COLO668 (cell line): ENCODE measurements at regions not wholly inside any gene's neighbourhood (a gene's known extent, or its start where the extent isn't known, plus 50 kb on each side); places are given as distances from the start of the nearest gene placed in this dataset.

Source experiments
- DNase-seq: peaks from one replicate; lab custom pipeline; 2025; ENCODE audit not compliant: unreplicated experiment; lab: John Stamatoyannopoulos, UW

- DNase-seq: no peak
Measured at GRCh38 chr11:104658177-104658576, 240.1 kb downstream of the CASP12 start.

- DNase-seq: no peak
Measured at GRCh38 chr11:104657083-104657482, 241.2 kb downstream of the CASP12 start.

DNA sequence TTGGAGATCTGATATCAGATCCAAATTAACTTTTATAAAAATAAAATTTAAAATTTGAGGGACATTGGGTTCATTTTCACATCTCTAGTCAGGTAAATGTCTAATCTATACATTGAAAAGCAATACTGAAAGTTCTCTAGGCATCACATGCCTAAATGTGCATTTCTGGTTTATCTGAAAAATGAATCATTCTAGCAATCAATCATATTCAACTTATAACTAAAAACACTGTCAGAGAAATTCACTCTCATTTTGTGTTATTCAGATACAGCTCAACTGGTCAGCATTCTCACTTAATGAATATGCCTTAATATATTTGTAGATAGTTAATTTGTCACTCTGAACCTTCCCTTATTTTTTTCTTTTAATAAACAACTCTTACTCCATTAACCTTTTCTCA, 243.2 kb downstream of the CASP12 start:
- DNase-seq: no peak

DNA sequence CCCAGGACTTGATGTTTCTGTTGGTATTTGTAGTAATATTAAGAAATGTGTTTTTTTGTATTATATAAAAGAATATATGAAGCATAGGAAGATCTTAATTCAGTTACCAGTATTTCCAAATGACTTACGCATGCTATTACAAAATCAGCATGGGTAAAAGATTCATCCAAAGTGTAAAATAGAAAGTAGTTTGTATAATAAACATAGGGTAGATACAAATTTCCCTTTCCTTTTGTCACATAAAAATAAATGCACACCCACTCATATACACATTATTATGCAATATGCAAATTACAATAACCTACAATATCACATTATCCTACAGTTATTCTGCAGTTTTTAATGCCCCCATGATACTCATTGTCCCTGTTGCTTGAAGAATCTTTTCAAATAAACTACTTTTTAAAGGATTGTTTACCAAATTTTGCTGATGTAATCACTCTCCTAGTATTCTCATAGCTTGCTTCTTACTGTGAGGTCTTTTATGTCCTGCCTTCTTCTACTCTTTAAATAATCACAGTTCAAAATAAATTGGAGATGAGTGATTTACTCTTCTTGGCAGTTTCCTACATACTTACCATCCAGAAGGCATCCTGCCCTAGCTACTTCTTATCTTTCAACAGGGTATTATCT, 244.0 kb downstream of the CASP12 start:
- DNase-seq: no peak

DNA sequence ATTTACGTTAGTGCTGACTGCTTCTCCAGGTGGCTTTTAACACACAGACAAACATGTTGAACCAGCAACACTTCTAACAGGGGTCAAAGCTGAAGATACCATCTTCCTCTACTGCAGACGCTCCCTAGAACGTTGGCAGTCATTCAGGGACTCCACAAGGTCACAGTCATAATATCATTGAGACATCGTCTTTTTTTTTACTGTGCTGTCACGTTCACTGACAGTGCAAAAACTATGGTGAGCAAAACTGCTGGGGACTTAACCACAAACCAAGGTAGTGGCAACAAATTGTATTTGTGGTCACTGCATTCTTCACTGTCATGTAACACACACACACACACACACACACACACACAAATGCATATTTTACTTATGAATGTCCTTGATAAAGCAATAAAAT, 244.9 kb downstream of the CASP12 start:
- DNase-seq: no peak

DNA sequence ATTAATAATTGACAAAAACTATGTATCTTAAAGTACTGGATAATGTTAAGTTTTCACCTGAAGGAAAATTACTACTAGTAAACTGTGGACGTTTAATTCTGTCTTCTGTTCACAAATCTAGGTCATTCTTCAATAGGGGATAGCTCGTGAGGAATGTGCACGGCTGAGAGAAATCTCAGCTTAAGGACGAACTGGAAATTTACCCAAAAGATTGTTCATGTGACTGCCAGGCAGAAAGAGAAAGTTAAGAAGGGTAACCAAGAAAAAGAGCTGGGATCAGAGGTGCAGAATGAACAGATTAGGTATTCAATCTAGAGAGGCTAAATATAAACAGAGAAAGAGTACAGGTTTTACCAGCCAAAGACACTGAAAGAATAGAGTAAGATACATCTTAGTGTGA, 245.3 kb downstream of the CASP12 start:
- DNase-seq: no peak

GRCh38 chr11:104650234-104650633, 248.0 kb downstream of the CASP12 start:
- peak; percentile 1 for DNase-seq

DNA sequence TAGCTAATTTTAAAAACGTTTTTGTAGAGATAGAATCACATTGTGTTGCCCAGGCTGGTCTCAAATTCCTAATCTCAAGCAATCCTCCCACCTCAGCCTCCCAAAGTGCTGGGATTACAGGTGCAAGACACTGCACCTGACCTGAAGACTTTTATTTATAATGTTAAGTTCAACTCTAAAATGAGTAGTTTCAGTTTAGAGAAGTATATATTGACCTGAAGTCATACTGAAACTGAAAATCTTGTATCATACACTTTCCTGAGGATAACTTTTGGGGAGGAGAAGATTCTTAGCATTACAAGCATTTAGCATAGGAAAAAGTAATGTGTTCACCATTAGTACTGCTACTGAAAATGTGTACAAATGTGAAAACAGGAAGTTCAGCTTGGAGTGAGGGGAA, 249.3 kb downstream of the CASP12 start:
- no peak for DNase-seq

GRCh38 chr11:104645261-104646222, 252.7 kb downstream of the CASP12 start:
- no peak for DNase-seq

- no peak for DNase-seq
Measured at GRCh38 chr11:104637662-104638170, 260.5 kb downstream of the CASP12 start.

DNA sequence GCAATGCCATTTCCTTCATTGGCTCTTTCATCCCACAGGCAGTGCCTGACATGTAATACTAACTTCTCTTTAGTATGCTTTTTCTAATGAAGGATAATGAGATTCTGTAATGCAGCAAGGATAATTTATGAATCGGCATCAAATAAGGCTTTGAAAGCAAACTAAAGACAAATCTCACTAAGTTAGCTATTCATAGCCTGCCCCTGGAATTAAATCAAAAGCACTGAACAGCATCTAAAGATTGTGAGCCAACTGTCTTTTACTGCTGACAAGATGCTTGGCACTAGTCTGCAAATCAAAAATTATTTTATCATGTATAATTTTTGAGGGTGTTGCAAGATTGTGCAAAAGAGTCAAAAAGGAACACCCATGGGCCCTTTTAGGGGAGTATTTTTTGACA, 265.0 kb downstream of the CASP12 start:
- DNase-seq: no peak

GRCh38 chr11:104630352-104630751, 267.9 kb downstream of the CASP12 start:
- DNase-seq: no peak

GRCh38 chr11:104625246-104625645, 273.0 kb downstream of the CASP12 start:
- DNase-seq: no peak

DNA sequence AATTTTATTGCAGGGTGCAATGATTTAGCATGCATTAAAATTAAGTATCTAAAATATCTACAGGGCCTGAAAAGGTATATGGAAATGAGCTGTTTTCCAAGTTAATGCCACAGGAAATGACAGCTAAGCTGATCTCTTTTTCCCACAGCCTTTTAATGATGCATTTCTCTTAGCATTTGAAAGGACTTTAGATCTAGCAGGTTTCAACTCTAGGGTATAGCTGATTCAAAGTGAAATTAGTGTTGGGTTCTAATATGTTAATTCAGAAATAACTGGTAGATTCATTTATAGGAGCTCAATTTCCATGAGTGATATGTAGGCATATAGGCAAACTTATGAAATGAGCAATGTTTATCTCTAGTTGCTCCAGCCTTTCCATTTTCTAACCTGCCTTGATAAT, 274.2 kb downstream of the CASP12 start:
- DNase-seq: no peak

DNA sequence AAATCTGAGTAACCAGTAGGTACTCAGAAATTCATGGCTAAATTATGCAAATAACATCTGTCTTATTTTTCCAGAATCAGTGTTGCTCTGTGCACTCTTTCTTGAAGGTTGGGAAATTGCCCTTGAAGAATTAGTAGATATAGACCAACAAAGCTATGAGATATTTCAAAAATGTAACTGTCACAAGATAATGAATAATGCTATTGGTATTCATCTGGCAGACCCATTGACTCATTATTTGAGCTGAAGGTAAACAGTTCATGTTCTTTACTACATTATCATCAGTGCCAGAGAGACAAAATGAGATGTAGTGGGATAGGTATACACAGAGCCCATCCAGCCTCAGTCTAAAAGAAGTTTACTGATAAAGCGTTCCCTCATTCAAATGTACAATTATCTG, 274.7 kb downstream of the CASP12 start:
- DNase-seq: no peak

- no peak for DNase-seq
Measured at GRCh38 chr11:104620991-104621390, 277.3 kb downstream of the CASP12 start.

DNA sequence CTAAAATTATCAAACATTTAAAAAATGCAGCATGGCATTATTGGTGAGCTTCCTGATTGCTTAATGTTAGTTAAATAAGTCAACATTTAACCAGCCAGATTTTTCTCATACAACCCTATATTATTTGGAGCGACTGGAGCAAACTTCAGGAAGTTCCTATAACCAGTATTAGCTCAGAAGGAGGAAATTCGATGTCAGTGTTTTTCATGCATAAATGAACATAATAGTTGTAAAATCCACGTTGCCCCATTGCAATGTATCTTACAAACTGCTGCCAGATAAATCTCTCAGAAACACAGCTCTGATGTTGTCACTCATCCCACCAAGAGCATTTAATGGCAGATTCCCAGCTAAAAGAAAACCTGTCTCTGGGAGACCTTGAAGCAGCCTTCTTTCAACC, 278.5 kb downstream of the CASP12 start:
- no peak for DNase-seq

GRCh38 chr11:104618954-104619353, 279.3 kb downstream of the CASP12 start:
- DNase-seq: no peak

DNA sequence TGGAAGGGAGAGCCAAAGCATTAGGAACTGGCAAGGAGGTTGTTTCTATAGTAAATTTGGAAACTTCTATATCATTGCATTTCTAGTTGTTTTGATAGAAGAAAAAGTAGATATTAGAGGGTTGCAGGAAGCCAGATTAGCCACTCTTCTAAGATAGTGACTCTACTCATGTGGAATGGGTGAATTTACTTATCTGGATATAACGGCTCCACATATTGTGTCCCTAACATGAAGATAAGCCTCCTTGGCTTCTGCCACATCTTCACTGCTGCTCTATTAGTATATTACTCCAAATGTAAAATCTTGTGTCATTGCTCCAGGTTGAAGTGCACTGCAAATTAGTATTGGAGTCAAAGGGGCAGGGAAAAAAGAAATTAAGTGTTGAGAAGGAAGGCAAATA, 283.3 kb downstream of the CASP12 start:
- DNase-seq: no peak

DNA sequence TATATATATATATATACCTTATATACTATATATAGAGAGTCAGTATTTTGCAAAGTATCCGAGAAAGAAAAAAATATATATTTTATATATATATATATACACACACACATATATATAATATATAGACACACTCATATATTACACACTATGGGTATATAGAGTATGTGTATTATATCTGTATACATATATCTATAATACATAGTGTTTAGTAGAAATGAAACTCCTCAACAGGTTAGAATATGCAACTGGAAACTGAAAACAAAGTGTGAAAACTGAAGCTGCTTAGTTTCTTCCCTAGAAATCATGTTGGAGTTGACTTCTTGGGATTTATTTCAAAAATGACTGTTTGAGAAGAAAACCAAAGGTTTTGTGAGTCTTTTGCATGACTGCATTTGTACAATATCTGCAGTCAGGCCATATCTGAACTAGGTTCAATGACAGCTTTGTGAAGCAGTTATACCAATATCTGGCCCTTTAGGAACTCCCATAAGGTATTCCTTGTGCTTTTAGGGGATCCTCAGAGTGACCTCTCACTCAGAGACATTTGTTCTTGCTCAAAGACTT, 284.1 kb downstream of the CASP12 start:
- no peak for DNase-seq

GRCh38 chr11:104610635-104611034, 287.6 kb downstream of the CASP12 start:
- DNase-seq: no peak
